Occipital lobe (tissue), 1 donor: ENCODE measurements at regions not wholly inside any gene's neighbourhood (a gene's known extent, or its start where the extent isn't known, plus 50 kb on each side); places are given as distances from the start of the nearest gene placed in this dataset.

Source experiments
- DNase-seq: peaks from one replicate; lab custom pipeline; 2025; lab: John Stamatoyannopoulos, UW

DNA sequence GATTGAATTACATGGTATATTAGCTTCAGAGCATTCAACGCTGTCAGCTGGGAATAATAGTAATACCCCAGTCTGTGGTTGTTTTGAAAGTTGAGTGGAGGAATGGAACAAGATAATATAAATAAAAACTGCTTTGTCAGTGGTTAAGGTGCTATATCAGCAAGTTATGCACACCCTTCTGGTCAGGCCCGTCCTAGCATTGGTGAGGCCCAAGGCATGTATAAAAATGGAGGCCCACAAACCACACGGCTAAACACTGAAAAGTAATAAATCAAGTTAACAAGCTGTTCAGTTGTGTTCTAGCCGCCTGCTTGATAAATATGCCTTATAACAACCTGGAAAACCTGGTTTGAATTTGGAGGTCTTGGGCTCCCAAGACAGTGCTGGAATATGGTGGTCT lies 77.4 kb downstream of the PSMG1 start:
- DNase-seq, result no peak

DNA sequence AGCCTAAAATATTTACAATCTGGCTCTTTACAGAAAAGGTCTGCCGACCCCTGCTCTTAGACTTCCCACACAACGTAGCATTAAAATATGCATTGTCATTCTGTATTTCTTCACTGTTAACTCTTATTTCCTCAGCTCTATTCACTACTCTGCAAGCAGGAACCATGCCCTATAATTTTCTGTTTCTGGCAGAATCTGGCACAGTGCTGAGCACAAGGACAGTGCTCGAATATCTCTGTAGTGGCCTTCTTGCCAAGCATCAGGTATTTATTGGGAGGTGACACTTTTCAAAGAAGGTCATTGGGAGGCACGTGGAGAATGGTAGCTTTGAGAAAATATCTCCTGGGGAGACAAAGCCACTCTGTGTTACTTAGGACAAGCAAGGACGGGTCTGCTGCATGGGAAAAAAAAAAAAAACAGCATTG lies 77.9 kb downstream of the PSMG1 start:
- no peak for DNase-seq

DNA sequence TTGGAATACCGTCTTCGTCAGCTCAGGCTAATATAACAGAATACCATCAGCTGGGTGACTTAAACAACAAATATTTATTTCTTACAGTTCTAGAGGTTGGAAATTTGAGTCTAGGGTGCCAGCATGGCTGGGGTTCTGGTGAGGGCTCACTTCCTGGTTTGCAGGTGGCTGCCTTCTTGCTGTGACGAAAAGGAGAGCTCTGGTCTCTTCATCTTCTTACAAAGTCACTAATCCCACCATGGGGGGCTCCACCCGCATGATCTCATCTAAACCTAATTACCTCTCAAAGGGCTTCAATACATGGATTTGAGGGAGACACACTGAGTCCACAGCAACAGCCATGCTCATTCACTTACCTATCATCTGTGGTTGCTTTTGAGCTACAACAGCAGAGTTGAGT lies 78.3 kb downstream of the PSMG1 start:
- no peak for DNase-seq

DNA sequence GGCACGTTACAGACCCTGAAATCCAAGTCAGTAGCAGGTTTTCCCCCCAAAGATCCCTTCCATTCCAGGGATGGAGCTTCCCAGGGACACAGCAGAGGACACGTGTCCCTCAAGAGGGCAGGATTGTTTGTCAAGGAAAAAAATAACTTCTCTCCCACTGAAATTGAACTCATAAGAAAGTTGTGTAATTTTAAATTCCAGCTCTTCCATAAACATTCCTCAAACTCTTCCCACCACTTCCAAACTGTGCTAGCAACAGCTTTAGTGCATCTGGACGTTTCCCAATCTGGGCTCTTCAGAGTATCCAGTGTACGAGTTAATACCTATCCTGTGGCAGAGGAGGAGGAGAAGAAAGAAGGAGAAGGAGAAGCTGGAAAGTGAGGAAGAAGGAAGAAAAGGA lies 79.6 kb downstream of the PSMG1 start:
- DNase-seq, result no peak

DNA sequence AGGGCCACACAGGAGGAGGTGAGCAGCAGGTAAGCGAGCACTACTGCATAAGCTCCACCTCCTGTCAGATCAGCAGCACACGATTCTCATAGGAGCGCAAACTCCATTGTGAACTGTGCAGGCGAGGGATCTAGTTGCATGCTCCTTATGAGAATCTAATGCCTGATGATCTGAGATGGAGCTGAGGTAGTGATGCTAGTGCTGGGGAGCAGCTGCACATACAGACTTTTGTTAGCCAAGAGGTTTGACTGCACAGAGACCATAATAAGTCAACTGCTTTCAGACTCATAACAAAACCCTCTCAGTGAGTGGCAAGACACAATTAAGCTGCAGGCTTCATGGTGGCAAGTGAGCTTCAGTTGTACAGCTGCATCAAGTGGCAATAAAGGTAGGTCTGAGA lies 83.4 kb downstream of the PSMG1 start:
- DNase-seq, result no peak

DNA sequence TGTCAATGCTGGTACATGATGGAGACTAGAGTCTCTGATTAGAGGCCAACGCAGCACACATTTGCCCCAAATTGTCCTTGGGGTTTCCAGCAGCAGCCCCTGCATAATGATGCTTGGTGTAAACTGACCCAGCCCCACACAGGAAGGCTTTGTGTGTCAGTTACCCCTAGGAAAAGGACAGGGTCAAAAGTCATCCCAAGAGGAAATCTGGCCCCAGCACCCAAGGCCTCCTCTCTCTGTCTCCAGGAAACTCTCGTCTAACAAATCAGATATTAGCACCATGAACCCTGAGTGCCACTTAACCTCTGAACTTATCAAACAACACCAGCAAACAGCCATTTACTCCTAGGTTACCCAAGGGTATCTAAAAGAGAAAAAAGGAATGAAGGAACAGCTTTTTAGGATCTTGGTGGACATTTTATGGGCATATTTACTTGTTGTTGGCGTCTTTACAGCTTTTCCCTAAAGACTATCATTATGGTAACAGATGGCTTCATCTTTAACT lies 84.5 kb downstream of the PSMG1 start:
- no peak for DNase-seq

DNA sequence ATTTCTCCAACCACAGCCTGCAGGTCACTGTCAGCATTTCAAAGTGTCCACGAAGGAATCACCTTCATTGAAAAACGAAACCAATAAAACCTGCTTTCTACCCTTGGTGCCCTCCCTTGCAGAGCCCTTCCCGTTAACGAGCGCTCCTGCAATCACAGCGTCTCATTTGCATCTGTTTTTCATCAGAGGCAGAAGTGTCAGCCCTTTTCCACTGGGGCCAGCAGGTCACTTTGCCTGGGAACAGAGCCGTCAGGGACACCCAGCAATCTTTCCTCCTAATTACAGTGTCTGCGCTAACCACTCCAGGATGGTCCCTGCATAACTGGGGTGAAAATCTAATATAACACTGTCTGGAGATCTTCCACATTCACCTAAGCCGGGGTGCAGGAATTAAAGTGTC lies 85.3 kb downstream of the PSMG1 start:
- DNase-seq, result no peak

DNA sequence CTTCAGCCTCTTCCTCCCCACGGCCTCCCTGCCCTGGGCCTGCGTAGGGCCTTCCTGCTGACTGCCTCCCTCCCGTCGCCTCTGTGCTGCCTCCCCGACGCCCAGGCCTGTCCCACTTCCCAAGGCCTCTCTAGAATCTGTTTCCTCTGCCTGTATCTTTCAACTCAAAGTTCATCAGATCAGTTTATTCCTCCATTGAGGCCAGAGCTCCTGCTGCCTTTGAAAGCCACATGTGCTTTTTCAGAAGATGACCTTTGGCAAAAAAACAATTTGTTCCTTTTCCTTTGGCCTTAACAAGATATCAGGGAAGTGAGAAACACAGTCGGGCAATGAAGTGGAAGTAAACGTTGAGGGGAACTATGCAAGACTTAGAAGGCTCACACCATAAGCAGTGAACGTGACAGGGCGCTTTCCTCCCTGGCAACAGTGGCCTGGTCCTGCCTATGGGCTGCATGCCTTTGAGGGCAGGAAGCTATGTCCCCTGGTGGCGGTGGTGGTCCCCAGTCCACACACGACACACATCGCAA lies 85.9 kb downstream of the PSMG1 start:
- DNase-seq, result no peak

DNA sequence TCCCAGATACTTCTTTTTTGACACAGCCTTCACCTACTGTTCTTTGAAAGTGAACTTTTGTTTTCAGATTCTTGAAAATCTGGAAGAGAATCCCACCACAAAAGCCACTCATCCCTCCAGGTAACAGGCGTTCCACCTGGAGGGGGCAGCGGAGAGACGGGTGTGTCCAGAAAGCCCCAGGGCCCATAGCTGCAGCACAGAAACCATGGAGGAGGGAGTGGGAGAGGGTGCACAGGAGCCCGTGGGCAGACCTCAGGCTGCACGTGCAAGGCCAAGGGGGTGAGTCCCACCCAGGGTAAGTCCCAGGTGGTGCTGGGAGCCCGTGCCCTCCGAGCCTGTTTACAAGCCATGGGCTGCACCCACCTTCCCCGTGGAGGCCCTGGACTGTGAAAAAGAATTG lies 86.5 kb downstream of the PSMG1 start:
- no peak for DNase-seq

DNA sequence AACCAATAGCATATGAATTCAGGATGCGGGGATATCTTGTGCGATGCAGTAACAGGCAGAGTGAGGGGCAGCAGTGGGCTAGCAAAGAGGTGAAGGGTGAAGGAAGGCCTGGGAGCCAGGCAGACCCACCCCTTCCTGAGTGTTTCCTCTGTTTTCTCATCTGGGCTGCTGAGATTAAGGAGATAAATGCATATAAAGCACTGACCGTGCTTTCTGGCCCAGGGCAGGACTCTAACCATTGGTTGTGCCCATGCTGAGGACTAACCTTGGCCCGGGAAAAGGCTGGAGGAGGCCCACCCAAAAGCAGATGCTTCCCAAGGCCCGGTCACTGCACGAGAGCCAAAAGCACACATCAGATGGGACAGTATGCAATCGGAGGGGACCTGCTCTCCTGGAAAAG lies 87.6 kb downstream of the PSMG1 start:
- DNase-seq, result no peak

DNA sequence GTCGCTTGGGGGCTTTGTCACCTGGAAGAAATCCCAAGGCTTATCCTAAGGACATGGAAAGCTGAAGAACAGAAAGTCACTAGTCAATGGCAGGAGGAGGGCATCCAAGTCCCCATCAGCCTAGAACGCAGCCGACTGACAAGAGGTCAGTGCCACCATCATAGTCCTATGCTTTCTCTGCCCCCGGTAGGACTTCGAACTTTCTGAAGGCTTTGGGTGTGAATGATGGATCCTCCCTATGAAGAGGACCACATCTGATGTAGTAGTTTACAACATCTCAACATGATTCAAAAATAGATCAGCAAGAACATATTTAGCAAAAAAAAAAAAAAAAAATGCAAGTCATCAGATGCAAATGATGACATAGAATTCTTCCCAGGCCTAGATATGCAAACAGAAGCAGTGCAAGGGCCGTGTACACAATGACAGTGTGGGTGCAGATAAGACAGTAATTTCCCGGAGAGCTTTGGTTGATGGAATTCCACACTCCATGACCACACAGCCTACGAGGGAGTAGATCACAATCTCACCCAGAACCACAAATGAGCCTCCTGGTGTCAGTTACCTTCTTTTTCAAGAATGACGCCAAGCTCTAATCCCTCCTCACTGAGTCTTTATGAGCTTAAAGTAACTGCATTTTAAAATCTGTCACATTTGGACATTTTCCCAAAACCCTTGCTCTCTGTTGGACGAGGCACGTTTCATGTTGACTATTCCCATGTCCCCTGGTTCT lies 88.2 kb downstream of the PSMG1 start:
- DNase-seq, result no peak

DNA sequence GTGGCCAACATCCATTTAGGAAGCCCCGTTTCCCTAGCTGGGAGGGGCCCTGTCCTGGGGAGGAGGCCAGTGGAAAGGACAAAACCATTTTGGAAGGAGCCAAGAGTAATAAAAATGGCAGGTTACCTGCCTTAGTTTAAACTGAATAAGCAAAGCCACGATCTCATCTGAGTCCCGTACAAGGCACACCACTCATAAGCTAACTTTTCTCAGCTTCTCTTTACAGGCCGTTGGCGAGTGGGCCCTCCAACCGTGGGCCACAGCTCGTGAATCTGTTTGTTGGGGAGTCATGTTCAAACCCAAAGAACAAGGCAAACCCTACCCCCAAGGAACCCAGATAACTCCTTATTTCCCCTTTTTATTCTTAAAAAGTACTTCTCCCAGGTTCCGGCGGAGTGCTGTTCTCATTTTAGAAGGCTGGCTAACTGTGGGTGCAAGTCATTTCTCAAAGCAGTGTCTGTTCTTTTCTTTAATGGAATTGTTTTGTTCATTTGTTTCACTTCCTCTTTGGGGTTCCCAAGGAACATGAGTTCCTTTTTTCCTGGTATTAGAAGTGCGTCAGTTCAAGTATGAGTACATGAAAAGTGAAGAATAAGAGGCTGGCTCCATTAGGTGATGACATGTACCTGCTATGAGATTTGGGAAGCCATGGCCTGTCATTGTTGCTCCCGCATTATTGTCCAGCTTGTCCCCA lies 89.0 kb downstream of the PSMG1 start:
- DNase-seq, result no peak

DNA sequence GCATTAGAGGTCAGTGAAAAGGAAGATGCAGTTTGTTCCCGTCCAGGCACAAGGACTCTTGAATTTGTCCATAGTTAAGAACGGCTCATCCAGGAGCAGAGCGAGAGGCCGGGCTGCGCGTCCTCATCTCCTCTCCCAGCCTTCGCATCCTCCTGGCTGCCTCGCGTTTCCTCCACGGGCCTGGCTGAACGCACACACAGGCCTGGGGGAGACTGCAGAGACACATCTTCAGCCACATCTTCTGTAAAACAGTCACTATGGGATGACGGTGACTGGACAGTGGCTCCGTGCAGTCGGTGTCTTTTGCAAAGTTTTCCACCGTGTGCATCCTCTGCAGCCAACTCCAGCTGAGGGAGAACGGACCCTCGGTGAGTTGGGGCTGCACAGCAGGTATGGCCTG lies 89.7 kb downstream of the PSMG1 start:
- DNase-seq, result no peak

DNA sequence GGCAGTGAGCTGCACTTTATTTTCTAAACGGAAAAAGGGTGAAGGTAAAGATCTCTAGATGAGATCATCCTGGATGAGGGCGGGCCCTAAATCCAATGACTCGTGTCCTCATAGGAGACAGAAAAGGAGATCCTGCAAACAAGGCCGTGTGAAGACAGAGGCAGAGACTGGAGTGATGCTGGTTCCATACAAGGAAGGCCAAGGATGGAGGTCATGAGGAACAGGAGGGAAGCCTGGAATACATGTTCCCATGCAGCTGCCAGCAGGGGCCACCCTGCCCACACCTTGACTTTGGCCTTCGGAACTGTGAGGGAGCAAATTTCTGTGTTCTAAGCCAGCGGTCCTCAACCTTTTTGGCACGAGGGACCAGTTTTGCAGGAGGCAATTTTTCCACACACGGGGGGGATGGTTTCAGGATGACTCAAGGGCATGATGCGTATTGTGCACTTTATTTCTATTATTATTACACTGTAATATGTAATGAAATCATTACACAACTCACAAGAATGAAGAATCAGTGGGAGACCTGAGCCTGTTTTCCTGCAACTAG lies 94.3 kb downstream of the PSMG1 start:
- DNase-seq, result no peak

DNA sequence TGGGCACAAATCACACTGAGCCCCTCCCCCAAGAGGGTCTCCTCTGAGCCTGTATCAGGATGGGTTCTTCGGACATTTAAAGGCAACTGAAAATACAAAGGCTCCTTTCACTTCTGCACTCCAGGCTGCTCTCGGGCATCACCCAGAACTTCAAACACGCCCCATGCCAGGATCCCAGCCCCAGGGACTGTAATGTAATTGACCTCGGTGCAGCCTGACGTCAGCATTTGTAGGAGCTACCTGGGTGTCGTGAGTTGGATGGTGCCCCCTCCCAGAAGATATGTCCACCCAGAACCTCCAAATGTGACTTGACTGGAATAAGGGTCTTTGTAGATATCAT lies 95.2 kb downstream of the PSMG1 start:
- DNase-seq, result no peak

DNA sequence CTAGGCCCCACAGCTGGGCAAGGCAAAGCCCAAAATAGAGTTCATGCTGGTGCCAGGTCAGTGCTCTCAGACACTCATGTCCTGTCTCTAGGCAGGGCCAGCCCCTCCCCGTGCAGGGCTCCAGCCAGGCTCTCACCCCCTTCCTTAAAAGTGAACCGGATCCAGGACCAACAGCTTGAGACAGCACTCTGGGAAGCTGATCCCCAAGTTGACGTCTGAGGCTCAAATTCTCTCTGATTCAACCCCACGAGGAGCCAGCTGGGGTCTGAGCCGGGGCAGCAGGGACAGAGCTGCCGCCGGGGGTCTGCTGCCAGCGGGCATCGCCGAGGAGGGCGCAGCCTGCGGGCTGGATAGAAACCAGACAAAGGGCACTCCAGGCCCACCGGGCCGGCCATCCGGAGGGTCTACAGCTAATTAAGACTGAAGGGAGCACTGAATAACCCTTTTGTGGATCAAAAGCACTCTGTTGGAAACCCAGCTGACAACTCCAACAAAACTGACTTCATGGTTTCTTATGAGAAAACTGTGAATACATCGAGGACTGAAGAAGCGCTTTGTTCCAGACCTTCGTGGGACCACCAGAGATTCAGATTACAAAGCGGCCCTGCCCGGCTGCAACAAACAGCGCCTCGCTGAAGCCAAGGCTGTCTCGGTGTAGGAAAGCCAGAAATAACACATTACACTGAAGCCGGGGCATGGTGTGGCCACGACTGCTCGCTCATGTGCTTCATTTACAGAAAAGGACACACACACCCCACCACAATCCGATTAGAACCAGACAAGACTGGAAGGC lies 95.8 kb downstream of the PSMG1 start:
- DNase-seq, result no peak

DNA sequence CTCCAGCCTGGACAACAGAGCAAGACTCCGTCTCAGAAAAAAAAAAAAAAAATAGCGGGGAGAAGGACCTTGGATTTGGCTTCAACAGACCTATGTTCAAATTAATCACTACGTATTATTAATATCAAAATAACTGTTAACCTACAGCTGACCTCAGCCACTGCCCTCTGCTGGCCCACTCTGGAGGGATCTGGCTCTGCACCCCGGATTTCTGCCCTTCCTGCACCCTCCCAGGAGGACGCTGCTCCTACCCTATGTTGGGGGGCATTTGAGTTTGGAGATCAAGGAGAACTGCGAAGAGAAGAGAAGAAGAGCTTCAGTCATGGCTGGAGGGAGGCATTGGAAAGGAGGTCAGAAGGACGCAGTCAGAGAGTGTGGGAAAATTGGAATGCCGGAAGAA lies 96.7 kb downstream of the PSMG1 start:
- no peak for DNase-seq

DNA sequence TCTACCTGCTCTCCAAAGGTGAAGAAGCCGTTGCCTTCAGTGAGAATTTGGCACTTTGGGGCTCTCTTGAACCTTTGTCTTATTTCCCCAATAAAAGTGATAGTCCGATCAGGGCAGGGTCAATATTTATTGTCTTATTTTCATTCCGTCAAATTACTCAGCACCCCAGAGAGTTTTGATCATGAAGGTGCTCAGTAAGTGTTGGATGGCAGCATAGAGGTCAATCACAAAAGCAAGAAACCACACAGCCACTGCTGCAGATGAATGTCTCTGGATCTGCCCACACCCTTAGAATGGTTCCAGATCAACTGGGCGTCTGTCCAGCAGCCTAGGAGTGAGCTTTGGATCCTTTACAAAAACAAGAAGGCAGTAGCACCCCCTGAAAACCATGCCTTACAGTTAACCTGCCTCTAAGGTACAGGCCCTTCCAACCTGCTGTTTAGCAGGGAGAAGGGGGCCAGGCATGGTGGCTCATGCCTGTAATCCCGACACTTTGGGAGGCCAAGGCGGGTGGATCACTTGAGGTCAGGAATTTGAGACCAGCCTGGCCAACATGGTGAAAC lies 97.3 kb downstream of the PSMG1 start:
- DNase-seq, result no peak

DNA sequence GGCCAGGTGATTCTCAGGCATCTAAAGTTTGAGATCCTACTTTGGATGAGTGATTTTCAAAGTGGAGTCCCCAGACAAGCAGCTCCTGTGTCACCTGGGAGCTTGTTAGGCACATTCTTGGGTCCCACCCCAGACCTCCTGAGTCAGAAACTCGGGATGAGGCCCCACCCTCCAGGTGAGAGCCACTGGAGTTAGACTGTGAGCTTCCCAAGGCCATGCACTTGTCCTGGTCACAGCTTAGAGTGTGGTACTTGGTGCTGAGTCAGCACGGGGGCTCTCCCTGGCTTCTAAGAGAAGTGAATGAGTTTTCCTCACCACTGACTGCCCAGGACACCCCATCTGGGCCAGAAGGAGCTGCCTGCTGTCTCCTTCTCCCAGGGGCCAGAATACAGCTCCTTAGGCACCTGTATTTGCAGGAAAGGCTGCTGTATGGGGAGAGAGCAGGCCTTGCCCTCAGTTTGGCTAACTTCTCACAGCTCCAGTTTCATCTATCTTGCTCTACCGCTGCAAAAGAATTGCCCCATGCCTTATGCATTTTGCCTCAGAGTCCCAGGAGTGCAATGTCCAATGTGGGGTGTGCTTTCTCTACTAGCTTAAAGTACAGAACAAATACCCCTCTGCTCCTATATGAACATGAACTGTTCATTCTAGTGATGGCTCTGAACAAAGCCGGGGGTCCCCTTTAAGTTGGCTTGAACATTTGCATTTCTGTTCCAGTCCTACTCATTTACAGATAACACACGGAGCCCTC lies 98.1 kb downstream of the PSMG1 start:
- DNase-seq, result no peak

DNA sequence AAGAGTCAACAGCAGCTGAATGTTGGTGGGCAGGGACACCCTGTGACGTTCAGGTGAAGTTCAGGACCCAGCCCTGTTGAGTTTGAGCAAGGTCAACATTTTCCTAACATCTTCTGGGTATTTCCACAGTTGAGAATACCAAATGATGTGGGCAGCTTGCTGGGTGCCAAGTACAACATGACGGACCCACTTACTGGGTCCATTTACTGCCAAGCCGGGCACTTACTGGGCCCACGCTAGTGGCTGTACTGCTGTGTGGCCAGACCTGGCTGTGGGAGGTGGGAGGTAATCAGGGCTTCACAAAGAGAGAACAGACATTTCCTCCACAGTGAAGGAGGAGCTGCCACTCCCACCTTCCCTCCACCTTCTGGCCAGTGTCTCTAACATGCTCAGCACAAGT lies 99.2 kb downstream of the PSMG1 start:
- DNase-seq, result no peak
